ENCODE measurements at regions not wholly inside any gene's neighbourhood (a gene's known extent, or its start where the extent isn't known, plus 50 kb on each side); places are given as distances from the start of the nearest gene placed in this dataset.
A peak's percentile ranks its signal among the peaks of the same experiment; 100 is the strongest.

GRCh38 chr14:55881577-55882241 is 236.5 kb upstream of the PELI2 start:
- Histone ChIP-seq H3K27me3 (replicated peaks) (no peaks in the 10 kb centered on the region), H3K4me1 (replicated peaks) (peaks cover 31% of the 10 kb centered on the region), H3K4me3 (no peak overlapping the region), H3K36me3 (no peaks in the 10 kb centered on the region), H3K27ac (no peak overlapping the region), H3K9me3 (replicated peaks) (no peaks in the 10 kb centered on the region; the same call in 1 of the 2 replicates)
- peak in 1 of 2 experiments; percentile 43 for DNase-seq (ENCODE audit: low read depth in 1 of 2, low spot score in 2 of 2)

DNA sequence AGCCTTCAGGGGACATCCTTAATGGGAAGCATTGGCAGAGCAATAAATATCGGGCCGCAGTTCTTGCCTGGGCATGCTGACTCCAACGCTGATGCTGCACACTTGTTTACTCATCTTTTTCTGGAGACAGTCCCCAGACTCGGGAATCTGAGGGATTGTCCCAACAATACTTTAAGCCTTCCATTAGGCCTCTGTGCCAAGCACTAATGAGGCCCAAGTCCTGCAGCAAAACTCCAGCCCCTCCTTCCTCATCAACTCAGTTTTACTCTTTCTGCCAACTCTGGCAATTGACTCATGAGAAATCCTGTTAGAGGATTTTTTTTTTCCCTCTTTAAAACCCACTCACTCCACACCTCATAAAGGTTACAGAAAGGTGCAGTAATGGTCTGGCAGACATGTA is 233.4 kb upstream of the PELI2 start:
- Histone ChIP-seq H3K4me3 (no peak overlapping the region), H3K4me1 (replicated peaks) (peaks cover 18% of the 10 kb centered on the region), H3K36me3 (no peaks in the 10 kb centered on the region), H3K9me3 (replicated peaks) (no peaks in the 10 kb centered on the region; the same call in 1 of the 2 replicates), H3K27ac (no peak overlapping the region), H3K27me3 (replicated peaks) (no peaks in the 10 kb centered on the region)
- no peak for DNase-seq (ENCODE audit: low read depth in 1 of 2, low spot score in 2 of 2)

GRCh38 chr14:55889124-55889523 is 229.1 kb upstream of the PELI2 start:
- H3K27ac ChIP-seq, result no peak overlapping the region
- no peak for DNase-seq (ENCODE audit: low read depth in 1 of 2, low spot score in 2 of 2)

DNA sequence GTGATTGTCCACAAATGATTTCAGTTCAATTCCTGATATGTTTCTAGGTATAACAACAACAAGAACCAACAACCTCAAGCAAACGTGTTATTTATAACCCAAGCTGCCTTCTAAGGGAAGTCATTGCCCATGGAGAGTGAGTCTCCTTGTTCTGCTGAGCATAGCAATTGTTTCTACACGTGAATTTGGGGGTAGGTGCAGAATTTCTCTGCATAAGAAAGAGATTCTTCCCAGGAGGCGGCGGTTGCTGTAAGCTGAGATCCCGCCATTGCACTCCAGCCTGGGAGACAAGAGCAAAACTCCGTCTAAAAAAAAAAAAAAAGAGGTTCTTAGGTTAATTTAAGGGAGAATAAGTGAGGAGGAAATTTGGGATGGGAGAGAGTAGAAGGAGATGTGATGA is 226.5 kb upstream of the PELI2 start:
- DNase-seq (ENCODE audit: low read depth in 1 of 2, low spot score in 2 of 2), result no peak
- Histone ChIP-seq H3K36me3 (no peaks in the 10 kb centered on the region), H3K4me3 (no peak overlapping the region), H3K27ac (no peak overlapping the region), H3K27me3 (replicated peaks) (no peaks in the 10 kb centered on the region; the same call in 1 of the 2 replicates), H3K9me3 (replicated peaks) (no peaks in the 10 kb centered on the region), H3K4me1 (replicated peaks) (no peaks in the 10 kb centered on the region)

More at GRCh38 chr14:55889124-55889523, 229.1 kb upstream of the PELI2 start:
- H3K4me1 ChIP-seq (replicated peaks), result no peaks in the 10 kb centered on the region
- no peaks in the 10 kb centered on the region; the same call in 1 of the 2 replicates for H3K27me3 ChIP-seq (replicated peaks)
- no peaks in the 10 kb centered on the region; the same call in 1 of the 2 replicates for H3K9me3 ChIP-seq (replicated peaks)
- H3K36me3 ChIP-seq, result no peaks in the 10 kb centered on the region
- H3K4me3 ChIP-seq, result no peak overlapping the region

DNA sequence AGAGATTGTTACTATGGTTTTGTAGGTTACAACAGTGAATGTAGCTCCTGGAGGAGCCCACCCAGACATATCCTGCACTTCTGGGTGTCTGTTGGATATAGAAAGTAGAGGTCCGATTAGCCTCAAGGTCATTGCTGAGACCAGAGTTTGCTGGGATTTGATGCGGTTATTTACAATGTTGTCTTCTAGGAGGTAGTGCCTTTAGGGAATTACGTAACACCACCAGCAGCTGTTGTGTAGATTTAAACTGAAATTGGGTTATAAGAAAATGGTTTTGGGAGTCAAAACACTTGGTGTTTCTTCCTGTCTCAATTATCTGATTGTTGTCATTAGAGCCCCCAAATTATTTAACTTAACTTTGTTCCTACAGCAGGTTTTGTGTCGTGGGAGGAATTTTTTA is 225.3 kb upstream of the PELI2 start:
- no peak for DNase-seq (ENCODE audit: low read depth in 1 of 2, low spot score in 2 of 2)
- Histone ChIP-seq H3K27ac (no peak overlapping the region), H3K9me3 (replicated peaks) (no peaks in the 10 kb centered on the region), H3K27me3 (replicated peaks) (no peaks in the 10 kb centered on the region; the same call in 1 of the 2 replicates), H3K36me3 (no peaks in the 10 kb centered on the region), H3K4me3 (no peak overlapping the region), H3K4me1 (replicated peaks) (no peaks in the 10 kb centered on the region)

DNA sequence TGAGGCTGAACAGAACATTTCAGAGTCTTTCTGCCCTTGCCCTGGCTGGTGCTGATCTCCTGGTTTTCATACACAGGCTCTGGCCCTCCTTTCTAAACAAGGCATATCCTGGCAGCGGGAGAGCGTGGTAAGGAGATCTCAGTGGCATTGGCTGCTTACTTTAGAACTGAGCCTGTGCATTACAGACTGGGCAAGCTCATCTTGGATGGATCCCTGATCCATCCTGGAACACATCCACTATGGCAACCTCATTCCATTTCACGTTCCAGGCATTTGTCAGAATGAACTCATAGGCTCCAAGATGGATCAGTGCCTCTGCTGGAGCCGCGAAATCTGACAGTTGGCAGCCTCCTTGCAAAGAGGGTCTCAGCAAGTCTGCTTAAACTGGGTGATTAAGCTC is 224.5 kb upstream of the PELI2 start:
- Histone ChIP-seq H3K36me3 (no peaks in the 10 kb centered on the region), H3K9me3 (replicated peaks) (no peaks in the 10 kb centered on the region), H3K4me3 (no peak overlapping the region), H3K27ac (no peak overlapping the region), H3K4me1 (replicated peaks) (no peaks in the 10 kb centered on the region), H3K27me3 (replicated peaks) (no peaks in the 10 kb centered on the region; the same call in 1 of the 2 replicates)
- no peak for DNase-seq (ENCODE audit: low read depth in 1 of 2, low spot score in 2 of 2)

DNA sequence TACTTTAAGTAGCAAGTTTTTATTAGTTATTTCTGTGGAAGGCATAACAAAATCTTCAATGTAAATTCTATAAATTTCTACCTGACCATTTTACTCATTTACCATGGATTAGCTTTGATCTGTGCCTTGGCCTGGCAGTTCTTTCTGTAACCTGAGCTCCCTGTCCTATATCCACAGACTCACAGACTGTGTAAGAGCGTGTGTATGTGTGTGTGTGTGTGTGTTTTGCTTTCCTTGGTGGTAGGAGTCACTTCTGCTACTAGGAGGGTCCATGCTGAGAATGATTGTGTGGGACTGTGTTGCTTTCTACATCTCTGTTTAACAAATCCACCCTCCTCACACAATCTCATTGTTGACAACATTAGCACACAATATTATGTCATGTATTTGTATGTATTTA is 221.2 kb upstream of the PELI2 start:
- H3K4me1 ChIP-seq (replicated peaks), result no peaks in the 10 kb centered on the region

GRCh38 chr14:55898938-55899337 is 219.3 kb upstream of the PELI2 start:
- Histone ChIP-seq H3K27ac (no peak overlapping the region), H3K9me3 (replicated peaks) (no peaks in the 10 kb centered on the region), H3K4me1 (replicated peaks) (no peaks in the 10 kb centered on the region), H3K36me3 (no peaks in the 10 kb centered on the region), H3K4me3 (no peak overlapping the region), H3K27me3 (replicated peaks) (no peaks in the 10 kb centered on the region)
- DNase-seq (ENCODE audit: low read depth in 1 of 2, low spot score in 2 of 2), result no peak

More for the DNA sequence above, 221.2 kb upstream of the PELI2 start:
- Histone ChIP-seq H3K9me3 (replicated peaks) (no peaks in the 10 kb centered on the region), H3K4me3 (no peak overlapping the region), H3K36me3 (no peaks in the 10 kb centered on the region), H3K27me3 (replicated peaks) (no peaks in the 10 kb centered on the region; the same call in 1 of the 2 replicates), H3K27ac (no peak overlapping the region)
- no peak for DNase-seq (ENCODE audit: low read depth in 1 of 2, low spot score in 2 of 2)

GRCh38 chr14:55899531-55899930 is 218.7 kb upstream of the PELI2 start:
- Histone ChIP-seq H3K36me3 (no peaks in the 10 kb centered on the region), H3K4me3 (no peak overlapping the region), H3K27ac (no peak overlapping the region), H3K9me3 (replicated peaks) (no peaks in the 10 kb centered on the region), H3K27me3 (replicated peaks) (no peaks in the 10 kb centered on the region), H3K4me1 (replicated peaks) (no peaks in the 10 kb centered on the region)
- DNase-seq (ENCODE audit: low read depth in 1 of 2, low spot score in 2 of 2), result no peak

GRCh38 chr14:55900749-55901148 is 217.5 kb upstream of the PELI2 start:
- no peaks in the 10 kb centered on the region for H3K27me3 ChIP-seq (replicated peaks)
- DNase-seq (ENCODE audit: low read depth in 1 of 2, low spot score in 2 of 2), result no peak
- H3K4me1 ChIP-seq (replicated peaks), result no peaks in the 10 kb centered on the region
- no peaks in the 10 kb centered on the region for H3K36me3 ChIP-seq
- no peaks in the 10 kb centered on the region for H3K9me3 ChIP-seq (replicated peaks)
- no peak overlapping the region for H3K4me3 ChIP-seq
- no peak overlapping the region for H3K27ac ChIP-seq

GRCh38 chr14:55901291-55901690 is 216.9 kb upstream of the PELI2 start:
- H3K4me1 ChIP-seq (replicated peaks), result no peaks in the 10 kb centered on the region
- H3K36me3 ChIP-seq, result no peaks in the 10 kb centered on the region
- no peaks in the 10 kb centered on the region for H3K27me3 ChIP-seq (replicated peaks)
- H3K27ac ChIP-seq, result no peak overlapping the region
- no peak overlapping the region for H3K4me3 ChIP-seq
- DNase-seq (ENCODE audit: low read depth in 1 of 2, low spot score in 2 of 2), result no peak
- H3K9me3 ChIP-seq (replicated peaks), result no peaks in the 10 kb centered on the region

DNA sequence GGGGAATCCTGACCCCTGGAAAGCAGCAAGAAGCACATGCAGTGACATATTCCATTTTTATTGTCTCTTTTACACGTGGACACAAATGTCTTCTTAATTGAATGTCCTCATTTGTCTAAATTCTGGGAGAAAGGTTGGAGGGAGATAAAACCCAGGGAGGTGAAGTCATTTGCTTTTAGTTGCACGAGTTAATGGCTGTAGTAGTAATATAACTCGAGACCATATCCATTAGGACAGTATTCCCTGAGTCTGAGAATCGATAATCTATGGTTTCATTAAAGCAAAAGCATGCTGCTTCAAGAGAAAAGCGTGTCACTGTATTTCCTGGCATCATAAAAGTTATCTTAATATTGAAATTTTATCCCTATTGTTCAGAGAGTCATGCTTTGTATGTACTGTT is 216.0 kb upstream of the PELI2 start:
- no peak for DNase-seq (ENCODE audit: low read depth in 1 of 2, low spot score in 2 of 2)

GRCh38 chr14:55904086-55904485 is 214.1 kb upstream of the PELI2 start:
- no peaks in the 10 kb centered on the region for H3K4me1 ChIP-seq (replicated peaks)
- H3K4me3 ChIP-seq, result no peak overlapping the region
- no peak overlapping the region for H3K27ac ChIP-seq
- no peak for DNase-seq (ENCODE audit: low read depth in 1 of 2, low spot score in 2 of 2)
- H3K9me3 ChIP-seq (replicated peaks), result no peaks in the 10 kb centered on the region
- no peaks in the 10 kb centered on the region for H3K36me3 ChIP-seq
- H3K27me3 ChIP-seq (replicated peaks), result no peaks in the 10 kb centered on the region

More for the DNA sequence above, 216.0 kb upstream of the PELI2 start:
- Histone ChIP-seq H3K27me3 (replicated peaks) (no peaks in the 10 kb centered on the region), H3K4me1 (replicated peaks) (no peaks in the 10 kb centered on the region), H3K27ac (no peak overlapping the region), H3K36me3 (no peaks in the 10 kb centered on the region), H3K9me3 (replicated peaks) (no peaks in the 10 kb centered on the region), H3K4me3 (no peak overlapping the region)

DNA sequence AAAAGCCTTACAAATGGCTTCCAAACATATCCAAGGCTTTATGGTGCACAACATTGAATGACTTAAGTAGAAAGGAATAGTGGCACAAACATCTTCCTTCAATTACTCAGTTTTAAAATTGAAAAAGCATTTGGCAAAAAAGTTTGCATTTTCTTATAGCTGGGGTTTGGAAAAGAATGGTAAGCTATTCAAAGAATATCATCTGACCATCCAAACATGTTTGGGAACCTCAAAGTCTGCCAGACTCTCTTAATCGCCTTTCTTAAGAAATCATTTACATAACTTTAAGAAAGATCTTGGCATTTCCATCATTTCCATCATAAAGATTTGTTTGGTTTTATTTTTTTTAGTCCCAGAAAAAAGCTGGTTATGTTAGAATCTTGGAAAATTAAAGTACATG is 210.1 kb upstream of the PELI2 start:
- Histone ChIP-seq H3K27me3 (replicated peaks) (no peaks in the 10 kb centered on the region), H3K4me1 (replicated peaks) (no peaks in the 10 kb centered on the region), H3K4me3 (no peak overlapping the region), H3K27ac (no peak overlapping the region), H3K9me3 (replicated peaks) (no peaks in the 10 kb centered on the region), H3K36me3 (no peaks in the 10 kb centered on the region)
- DNase-seq (ENCODE audit: low read depth in 1 of 2, low spot score in 2 of 2), result no peak

GRCh38 chr14:55909879-55910278 is 208.3 kb upstream of the PELI2 start:
- DNase-seq (ENCODE audit: low read depth in 1 of 2, low spot score in 2 of 2), result no peak
- Histone ChIP-seq H3K36me3 (no peaks in the 10 kb centered on the region), H3K27ac (no peak overlapping the region), H3K9me3 (replicated peaks) (no peaks in the 10 kb centered on the region), H3K27me3 (replicated peaks) (no peaks in the 10 kb centered on the region), H3K4me3 (no peak overlapping the region), H3K4me1 (replicated peaks) (no peaks in the 10 kb centered on the region)
